SHP77 (cell line): ENCODE measurements at regions not wholly inside any gene's neighbourhood (a gene's known extent, or its start where the extent isn't known, plus 50 kb on each side); places are given as distances from the start of the nearest gene placed in this dataset.

Source experiments
- DNase-seq, 2 experiments: peaks; one replicate each; lab custom pipeline; 2025; lab: John Stamatoyannopoulos, UW

DNA sequence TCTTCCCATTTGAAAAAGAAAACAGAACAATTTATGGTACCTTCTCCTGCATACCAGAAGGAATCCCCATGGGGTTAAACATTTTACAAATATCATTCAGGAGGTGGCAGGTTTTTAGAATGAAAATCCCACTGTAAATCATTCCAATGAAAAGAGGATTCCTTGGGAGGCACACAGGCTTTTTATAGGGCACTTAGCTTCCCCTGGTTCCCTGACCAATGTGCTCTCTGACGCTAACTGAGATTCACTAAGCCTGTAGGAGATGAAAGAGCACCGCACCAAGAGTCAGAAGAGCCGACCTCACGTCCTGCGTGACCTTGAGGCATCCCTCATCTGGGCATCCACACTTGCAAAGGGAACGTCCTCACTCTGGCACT lies 82.5 kb downstream of the CMPK2 start:
- no peak for DNase-seq

DNA sequence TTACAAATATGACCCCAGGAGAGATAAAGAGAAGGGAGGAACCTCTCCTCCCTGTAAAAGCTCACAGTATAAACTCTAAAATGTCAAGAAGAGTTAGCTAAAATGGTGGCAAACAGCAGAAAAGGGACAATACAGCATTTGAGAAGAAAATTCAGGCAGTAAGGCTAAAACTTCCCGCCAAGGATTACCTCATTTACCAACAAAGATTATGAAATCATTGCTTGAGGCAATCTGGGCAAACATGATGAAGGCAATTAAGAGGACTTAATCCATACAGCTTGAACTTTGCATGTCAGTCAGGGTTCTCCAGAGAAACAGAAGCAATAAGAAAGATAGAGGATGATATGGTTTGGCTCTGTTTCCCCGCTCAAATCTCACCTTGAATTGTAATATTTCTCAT lies 81.4 kb downstream of the CMPK2 start:
- no peak for DNase-seq

DNA sequence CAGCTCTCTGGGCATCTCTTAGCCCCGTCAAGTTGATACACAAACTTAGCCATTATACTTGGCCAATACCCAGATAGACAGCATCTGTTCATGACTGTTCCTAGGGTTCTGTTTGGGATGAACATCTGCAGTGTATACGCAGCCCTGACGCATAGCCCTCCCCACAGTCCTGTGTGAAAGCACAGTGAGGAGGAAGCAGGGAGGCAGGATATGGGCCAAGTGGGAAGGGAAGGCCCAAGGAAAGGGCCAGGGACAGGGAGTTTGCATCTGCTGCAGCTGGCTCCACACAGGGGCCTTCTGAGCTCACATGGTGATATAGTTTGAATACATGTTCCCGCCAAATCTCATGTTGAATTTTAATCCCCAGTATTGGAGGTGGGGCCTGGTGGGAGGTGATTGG lies 80.2 kb downstream of the CMPK2 start:
- DNase-seq = no peak

DNA sequence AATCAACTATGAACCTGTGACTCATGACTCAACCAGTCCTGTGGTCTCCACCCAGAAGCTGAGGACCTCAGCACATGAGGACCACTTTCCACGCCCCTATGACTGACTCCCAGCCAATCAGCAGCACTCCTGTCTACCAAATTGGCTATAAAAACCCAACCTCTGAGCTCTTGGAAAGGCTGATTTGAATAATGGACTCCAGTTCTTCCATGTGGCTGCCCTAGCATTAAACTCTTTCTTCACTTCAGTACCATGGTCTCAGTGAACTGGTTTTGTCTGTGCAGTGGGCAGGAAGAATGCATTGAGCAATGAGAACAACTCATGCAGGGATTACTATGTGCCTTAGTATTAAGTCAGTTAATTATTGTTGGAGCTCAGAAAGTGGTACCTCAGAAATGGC lies 78.3 kb downstream of the CMPK2 start:
- no peak for DNase-seq

DNA sequence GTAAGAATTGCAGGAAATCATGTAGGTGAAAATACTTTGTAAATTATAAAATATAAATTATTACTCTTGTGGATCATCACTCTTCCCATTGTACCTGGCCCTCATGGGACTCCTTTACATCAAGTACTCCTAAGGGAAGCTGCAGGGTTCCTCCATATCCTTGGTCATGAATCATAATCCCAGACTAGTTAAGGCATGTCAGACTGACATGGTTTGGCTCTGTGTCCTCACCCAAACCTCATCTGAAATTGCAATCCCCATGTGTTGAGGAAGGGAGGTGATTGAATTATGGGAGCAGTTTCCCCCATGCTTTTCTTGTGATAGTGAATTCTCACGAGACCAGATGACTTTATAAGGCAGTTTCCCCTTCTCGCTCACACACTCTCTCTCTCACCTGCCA lies 77.1 kb downstream of the CMPK2 start:
- no peak for DNase-seq

DNA sequence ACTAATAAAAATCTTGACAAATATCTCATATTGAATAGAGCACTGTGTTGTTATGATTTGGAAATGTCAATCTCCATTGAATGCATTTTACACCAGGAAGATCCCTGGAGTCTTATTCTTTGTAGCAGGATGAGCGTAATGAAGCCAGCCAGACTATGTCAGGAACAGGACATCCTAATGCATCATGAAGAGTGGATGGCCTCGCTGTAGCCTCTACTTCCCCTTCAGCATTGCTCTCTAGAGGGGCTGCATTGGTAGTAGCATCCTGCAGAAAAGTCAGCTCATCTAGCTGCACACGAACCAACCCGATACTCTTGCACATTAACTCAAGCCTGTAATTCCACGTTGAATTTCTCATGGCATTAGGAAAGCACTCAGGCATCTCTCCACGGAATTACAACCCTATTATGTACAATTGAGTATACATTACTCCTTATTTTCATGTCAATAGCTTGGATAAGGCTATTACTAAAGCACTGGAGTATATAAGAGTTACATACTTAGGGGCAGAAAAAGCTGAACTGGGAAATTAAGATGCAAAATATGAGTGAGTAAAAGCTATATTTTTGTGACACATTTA lies 76.1 kb downstream of the CMPK2 start:
- DNase-seq = no peak

DNA sequence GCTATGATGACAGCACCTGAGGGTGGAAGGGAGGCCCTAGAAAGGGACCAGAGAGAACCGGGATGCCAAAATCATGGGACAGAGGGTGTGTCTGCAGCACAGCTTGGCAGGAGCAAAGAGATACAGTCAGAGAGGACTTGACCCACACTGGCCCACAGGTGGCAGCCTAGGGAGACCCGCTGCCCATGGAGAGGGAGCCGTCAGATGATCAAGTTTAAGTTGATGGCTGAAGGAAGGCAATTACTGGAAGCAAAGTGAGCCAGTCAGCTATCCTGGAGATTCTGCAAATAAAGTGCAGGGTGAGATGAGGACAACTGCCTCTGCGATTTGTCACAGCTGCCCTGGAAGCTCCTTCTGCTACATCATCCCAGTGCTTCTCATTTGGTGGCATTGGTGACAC lies 74.0 kb downstream of the CMPK2 start:
- DNase-seq = peak in 1 of 2 experiments; percentile 19

DNA sequence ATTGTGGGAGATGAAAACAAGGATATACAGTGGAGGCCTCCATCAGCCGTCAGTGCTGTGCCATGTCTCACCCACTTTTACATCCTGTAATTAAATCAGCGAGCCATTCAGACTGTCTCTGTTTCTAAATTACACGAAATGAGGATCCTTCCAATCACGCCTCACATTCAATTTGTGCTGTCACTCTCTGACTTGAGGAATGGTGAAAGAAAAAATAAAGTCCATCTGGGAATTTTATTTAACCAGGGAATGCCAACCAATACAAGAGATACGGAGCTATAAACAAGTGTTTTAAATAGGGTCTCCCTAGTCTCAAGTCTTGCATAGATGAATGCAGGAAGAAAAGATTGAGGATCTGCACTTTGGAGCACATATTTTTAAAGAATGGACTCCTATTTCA lies 72.8 kb downstream of the CMPK2 start:
- no peak for DNase-seq

DNA sequence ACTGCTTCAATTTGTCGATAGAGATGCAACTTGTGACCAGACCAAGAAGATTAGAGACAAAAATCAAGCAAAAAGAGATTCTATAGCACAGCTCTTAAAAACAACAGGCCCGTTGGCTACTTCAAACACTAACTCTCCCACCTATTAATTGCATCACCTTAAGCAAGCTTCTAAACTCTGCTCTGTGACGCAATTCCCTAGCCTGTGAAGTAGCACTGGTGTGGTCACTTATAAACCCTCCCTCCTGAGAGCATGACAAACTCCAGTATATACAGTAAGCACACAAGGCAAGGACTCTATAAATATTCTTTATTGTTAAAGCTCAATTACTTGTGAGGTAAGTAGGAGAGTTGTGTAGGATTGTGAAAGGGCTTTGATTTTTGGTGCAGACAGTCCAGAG lies 72.3 kb downstream of the CMPK2 start:
- no peak for DNase-seq

DNA sequence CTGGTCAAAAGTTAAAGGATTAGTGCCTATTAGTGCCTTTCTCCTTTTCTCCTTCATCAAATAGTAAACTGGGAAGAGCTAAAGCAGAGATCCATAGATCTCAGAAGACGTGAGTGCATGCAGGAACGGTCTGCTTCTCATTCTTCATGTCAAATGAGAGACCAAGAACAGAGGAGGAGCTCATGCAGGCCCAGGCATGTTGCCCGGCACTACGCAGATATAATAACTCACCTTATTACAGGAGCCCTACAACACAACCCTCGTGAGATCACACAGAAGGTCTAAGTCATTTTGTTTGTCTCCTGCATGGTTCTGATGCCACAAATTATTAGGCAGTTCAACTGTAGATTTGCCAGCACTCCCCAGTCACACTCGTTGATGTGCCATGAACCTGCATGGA lies 71.8 kb downstream of the CMPK2 start:
- no peak for DNase-seq

DNA sequence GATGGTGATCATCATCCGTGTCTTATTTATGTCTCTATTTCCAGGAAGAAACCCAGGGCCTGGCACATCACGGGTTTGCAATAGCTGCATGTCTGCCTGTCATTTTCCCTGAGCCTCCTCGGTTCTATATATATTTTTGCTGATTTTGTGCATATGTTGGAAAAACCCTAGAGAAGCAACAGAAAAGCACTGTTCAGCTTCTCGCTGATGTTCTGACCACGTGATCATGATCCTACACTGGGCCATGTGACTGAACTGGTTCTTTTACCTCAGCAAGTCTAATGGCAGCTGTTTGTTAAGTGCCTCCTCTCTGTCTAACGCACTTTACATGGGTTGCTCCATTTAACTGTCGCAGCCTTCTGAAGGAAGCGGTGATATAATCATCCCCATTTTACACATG lies 71.3 kb downstream of the CMPK2 start:
- DNase-seq = no peak
